ENCODE measurements at regions not wholly inside any gene's neighbourhood (a gene's known extent, or its start where the extent isn't known, plus 50 kb on each side); places are given as distances from the start of the nearest gene placed in this dataset.

DNA sequence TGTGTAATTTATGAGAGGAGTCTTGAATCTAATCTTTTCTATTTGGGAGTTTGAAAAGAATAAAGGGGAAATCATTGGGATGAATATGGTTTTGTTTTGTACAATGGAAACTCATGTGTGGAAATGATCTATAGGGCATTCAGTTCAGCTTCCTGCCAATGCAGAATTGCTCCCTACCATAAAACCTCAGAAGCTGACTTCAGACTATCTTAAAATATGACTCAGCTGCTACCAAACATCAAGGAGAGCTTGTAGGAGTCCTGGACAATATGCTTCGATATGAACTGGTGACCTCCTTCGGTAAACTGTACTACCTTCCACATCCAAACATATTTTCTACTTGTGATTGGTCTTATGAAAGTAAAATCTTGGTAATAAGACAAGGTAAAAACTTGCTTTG is 160.6 kb downstream of the CAPZA3 start:
- no peak overlapping the region for H3K27ac ChIP-seq
- no peak for DNase-seq (ENCODE audit: extremely low spot score in 2 of 2)
- intact Hi-C loops (cut with DNase I), result no loop called here
- TF ChIP-seq CTCF (IDR thresholded peaks at IDR 0.05), result no peak
- no peak for TF ChIP-seq POLR2AphosphoS5 (IDR thresholded peaks at IDR 0.05; ENCODE audit: insufficient read depth in 1 of 2, low read depth in 1 of 2)
- no peak for TF ChIP-seq POLR2A (IDR thresholded peaks at IDR 0.05)
- no peaks in the 10 kb centered on the region for H3K27me3 ChIP-seq
- no peaks in the 10 kb centered on the region for H3K9me3 ChIP-seq
- no peaks in the 10 kb centered on the region for H3K4me1 ChIP-seq
- no peak overlapping the region for H3K4me3 ChIP-seq
- no peaks in the 10 kb centered on the region for H3K36me3 ChIP-seq

DNA sequence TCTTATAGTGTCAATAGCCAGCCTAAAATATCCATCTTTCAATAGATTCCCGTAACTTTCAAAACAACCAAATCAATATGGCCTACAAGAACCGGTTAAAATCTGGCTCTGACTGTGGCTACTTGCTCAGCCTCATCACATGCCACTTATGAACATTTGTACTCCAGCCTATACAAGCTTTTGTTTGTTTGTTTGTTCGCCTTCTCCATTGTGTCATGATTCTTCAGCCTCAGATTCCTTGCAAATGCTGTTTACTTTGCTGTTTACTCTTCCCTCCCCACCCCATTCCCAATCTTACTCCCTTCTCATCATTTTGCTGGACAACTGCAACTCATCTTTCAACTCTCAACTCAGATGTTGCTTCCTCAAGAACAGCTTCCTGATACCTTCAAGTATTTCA is 161.2 kb downstream of the CAPZA3 start:
- no peak for TF ChIP-seq POLR2AphosphoS5 (IDR thresholded peaks at IDR 0.05; ENCODE audit: insufficient read depth in 1 of 2, low read depth in 1 of 2)
- no peak for TF ChIP-seq POLR2A (IDR thresholded peaks at IDR 0.05)
- no peak for TF ChIP-seq CTCF (IDR thresholded peaks at IDR 0.05)
- H3K27ac ChIP-seq, result no peak overlapping the region

DNA sequence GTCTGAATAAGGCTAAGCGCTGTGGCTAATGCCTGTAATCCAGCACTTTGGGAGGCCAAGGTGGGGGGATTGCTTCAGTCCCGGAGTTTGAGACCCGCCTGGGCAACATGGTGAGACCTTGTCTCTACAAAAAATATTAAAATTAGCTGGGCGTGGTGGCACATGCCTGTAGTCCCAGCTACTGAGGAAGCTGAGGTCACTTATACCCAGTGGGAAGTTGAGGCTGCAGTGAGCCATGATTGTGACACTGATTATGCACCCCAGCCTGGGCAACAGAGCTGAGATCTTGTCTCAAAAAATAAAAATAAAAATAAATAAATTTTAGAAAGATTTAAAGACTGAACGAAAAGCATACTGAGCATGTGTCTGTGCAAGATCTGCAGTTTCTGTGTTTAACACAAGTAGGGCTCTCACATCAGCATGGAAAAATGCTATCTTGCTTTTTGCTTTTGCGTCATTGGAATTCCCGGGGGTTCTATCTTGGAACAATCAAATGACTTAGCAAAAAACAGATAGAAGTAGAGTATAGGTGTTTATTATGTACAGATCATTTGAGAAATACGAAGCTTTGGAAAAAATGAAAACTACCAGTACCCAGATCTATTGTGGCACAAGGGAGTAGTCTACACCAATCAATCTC is 161.9 kb downstream of the CAPZA3 start:
- no peaks in the 10 kb centered on the region for H3K36me3 ChIP-seq
- intact Hi-C loops (cut with DNase I), result no loop called here
- TF ChIP-seq POLR2AphosphoS5 (IDR thresholded peaks at IDR 0.05; ENCODE audit: insufficient read depth in 1 of 2, low read depth in 1 of 2), result no peak
- TF ChIP-seq POLR2A (IDR thresholded peaks at IDR 0.05), result no peak
- no peak for TF ChIP-seq CTCF (IDR thresholded peaks at IDR 0.05)
- no peak overlapping the region for H3K4me3 ChIP-seq
- no peak overlapping the region for H3K27ac ChIP-seq
- no peaks in the 10 kb centered on the region for H3K27me3 ChIP-seq
- H3K4me1 ChIP-seq, result no peaks in the 10 kb centered on the region
- no peak for DNase-seq (ENCODE audit: extremely low spot score in 2 of 2)
- H3K9me3 ChIP-seq, result no peaks in the 10 kb centered on the region

More for the DNA sequence above, 161.2 kb downstream of the CAPZA3 start:
- no peaks in the 10 kb centered on the region for H3K27me3 ChIP-seq
- no peaks in the 10 kb centered on the region for H3K36me3 ChIP-seq
- no peak overlapping the region for H3K4me3 ChIP-seq
- no peaks in the 10 kb centered on the region for H3K9me3 ChIP-seq
- H3K4me1 ChIP-seq, result no peaks in the 10 kb centered on the region
- intact Hi-C loops (cut with DNase I), result no loop called here
- DNase-seq (ENCODE audit: extremely low spot score in 2 of 2), result no peak

- Histone ChIP-seq H3K36me3 (no peaks in the 10 kb centered on the region), H3K27me3 (no peaks in the 10 kb centered on the region), H3K27ac (no peak overlapping the region), H3K9me3 (no peaks in the 10 kb centered on the region), H3K4me1 (no peaks in the 10 kb centered on the region), H3K4me3 (no peak overlapping the region)
- intact Hi-C loops (cut with DNase I), result no loop called here
- no peak for TF ChIP-seq POLR2AphosphoS5 (IDR thresholded peaks at IDR 0.05; ENCODE audit: insufficient read depth in 1 of 2, low read depth in 1 of 2)
- no peak for TF ChIP-seq CTCF (IDR thresholded peaks at IDR 0.05)
- TF ChIP-seq POLR2A (IDR thresholded peaks at IDR 0.05), result no peak
- DNase-seq (ENCODE audit: extremely low spot score in 2 of 2), result no peak
Observed at GRCh38 chr12:18905134-18905533, 167.2 kb downstream of the CAPZA3 start.

DNA sequence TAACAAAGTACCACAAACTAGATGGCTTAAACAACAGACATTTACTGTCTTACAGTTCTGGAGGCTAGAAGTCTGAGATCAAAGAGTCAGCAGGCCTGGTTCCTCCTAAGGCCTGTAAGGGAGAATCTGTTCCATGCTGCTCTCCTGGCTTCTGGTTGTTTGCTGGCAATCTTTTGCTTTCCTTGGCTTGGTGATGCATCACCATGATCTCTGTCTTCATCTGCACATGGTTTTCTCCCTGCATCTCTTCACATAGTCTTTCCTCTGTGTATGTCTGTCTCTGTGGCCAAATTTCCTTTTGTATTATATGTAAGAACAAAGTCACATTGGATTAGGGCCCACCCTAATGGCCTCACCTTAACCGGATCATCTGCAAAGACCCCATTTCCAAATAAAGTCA is 168.5 kb downstream of the CAPZA3 start:
- Histone ChIP-seq H3K36me3 (no peaks in the 10 kb centered on the region), H3K27ac (no peak overlapping the region), H3K4me1 (no peaks in the 10 kb centered on the region), H3K9me3 (no peaks in the 10 kb centered on the region), H3K4me3 (no peak overlapping the region), H3K27me3 (no peaks in the 10 kb centered on the region)
- no peak for TF ChIP-seq POLR2A (IDR thresholded peaks at IDR 0.05)
- no peak for TF ChIP-seq POLR2AphosphoS5 (IDR thresholded peaks at IDR 0.05; ENCODE audit: insufficient read depth in 1 of 2, low read depth in 1 of 2)
- TF ChIP-seq CTCF (IDR thresholded peaks at IDR 0.05), result no peak
- intact Hi-C loops (cut with DNase I), result no loop called here
- DNase-seq (ENCODE audit: extremely low spot score in 2 of 2), result no peak

All from vagina (tissue), 2 donors.